ENCODE measurements at regions not wholly inside any gene's neighbourhood (a gene's known extent, or its start where the extent isn't known, plus 50 kb on each side); places are given as distances from the start of the nearest gene placed in this dataset.
"Not testable (repeated sequence)": the region's sequence is repeated elsewhere in the genome, so short reads cannot be mapped to it uniquely, and the experiment has no call there.

DNA sequence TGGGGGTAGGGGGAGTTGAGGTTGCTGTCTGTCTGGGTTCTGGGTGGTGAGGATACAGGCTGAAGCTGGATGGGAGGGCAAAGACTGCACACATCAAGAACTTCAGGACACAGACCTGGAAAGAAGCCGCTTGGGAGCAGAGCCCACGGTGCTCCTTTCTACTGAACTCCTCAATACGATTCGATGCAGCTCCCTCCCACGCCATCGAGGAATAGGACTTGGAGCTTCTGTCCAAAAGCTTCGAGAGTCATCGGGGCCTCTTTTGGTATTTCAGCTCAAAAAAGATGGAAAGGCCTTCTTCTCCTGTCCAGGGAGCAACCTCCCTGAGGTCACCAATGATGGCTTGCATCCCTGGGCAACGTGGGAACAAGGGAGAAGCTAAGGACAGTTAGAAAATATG lies 407.1 kb upstream of the MGMT start:
- no peak for DNase-seq

DNA sequence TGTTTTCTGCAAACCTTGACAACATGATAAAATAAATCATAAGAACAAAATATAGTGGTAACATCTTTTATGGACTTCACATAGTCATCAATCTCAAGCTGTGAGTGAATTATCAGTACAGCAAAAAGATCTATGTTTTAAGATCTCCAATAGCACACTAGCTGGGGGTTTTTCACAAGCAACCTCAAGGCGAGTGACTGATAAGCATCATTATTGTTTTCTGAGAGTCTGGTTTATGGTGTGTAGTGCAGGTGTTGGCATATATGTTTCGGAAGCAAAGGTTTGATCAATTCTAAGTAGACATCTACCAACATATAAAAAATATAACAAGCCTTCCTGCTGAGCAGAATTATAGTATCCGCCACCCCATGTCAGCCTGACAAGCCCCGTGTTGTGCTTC lies 403.8 kb upstream of the MGMT start:
- DNase-seq = no peak

- no peak for DNase-seq
Observed at GRCh38 chr10:129063877-129064276, 403.2 kb upstream of the MGMT start.

GRCh38 chr10:129066529-129066928 lies 400.5 kb upstream of the MGMT start:
- not testable (repeated sequence) for DNase-seq

GRCh38 chr10:129071411-129071810 lies 395.6 kb upstream of the MGMT start:
- not testable (repeated sequence) for DNase-seq

GRCh38 chr10:129074939-129075338 lies 392.1 kb upstream of the MGMT start:
- DNase-seq = no peak

DNA sequence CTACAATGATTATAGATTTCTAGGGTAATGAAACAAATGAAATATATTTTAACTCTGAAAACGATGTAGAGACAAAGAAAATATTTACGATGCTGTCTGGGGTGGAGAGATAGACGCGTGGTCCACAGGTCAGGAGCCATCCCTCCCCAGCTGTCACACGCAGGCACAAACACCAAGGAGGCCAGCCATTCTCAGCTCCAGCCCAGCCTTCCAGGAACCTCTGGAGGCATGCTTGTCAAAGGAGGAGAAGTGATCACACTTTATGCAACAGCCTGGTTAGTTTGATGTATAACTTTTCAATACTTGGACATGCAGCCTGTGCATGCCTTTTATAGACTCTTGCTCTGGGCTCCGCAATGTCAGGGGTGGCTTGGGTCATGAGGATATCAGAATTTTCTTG lies 391.5 kb upstream of the MGMT start:
- no peak for DNase-seq

DNA sequence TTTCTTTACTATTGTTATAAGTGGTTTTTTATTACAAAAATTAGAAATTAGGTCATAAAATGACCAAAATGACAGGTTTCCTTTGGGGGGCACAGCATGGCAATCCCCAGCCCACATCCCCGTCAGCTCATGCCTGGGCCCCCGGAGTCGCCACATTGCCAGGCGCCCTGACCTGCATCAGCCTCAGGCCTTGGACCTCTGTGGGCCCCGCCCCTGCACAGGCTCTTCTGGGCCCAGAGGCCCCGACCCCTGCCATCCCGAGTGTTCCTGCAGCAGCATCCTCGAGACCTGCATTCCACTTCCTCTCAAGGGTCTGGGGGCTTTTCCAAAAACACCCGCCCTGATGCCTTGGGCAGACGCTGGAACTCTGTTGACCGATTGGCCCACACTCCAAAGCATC lies 391.1 kb upstream of the MGMT start:
- no peak for DNase-seq

GRCh38 chr10:129078346-129078745 lies 388.7 kb upstream of the MGMT start:
- no peak for DNase-seq

DNA sequence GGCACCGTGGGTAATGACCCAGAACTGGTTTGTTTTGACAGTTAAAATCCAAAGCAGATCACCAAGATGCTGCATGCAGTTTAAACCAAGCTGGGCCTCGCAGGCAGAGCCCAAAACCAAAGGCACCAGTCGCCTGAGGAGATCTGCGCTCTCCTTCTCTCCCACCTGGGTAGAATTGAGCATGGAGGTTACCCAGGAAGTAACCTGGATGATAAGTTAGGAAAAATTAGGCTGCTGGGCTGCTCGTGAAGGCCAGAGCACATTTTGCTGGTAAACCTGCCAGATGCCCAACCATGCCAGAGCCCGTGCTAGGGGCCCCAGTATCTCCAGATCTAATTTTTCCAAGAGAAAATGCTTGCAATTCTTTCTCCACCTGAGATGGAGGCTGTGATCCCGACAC lies 388.3 kb upstream of the MGMT start:
- no peak for DNase-seq

GRCh38 chr10:129079705-129080104 lies 387.3 kb upstream of the MGMT start:
- no peak for DNase-seq

DNA sequence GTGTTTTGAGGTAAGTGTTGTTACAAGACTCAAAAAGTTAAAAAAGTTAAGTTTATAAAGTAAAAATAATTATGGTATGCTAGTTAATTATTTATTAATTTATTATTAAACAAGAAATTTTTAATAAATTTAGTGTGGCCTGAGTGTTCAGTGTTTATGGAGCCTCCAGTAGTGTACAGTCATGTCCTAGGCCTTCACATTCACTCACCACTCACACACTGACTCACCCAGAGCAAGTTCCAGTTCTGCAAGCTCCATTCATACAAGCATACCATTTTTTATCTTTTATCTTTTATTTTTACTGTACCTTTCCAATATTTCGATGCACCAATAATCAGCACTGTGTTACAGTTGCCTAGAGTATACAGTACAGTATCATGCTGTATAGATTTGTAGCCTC lies 381.2 kb upstream of the MGMT start:
- no peak for DNase-seq

- DNase-seq = no peak
Observed at GRCh38 chr10:129089341-129089740, 377.7 kb upstream of the MGMT start.

DNA sequence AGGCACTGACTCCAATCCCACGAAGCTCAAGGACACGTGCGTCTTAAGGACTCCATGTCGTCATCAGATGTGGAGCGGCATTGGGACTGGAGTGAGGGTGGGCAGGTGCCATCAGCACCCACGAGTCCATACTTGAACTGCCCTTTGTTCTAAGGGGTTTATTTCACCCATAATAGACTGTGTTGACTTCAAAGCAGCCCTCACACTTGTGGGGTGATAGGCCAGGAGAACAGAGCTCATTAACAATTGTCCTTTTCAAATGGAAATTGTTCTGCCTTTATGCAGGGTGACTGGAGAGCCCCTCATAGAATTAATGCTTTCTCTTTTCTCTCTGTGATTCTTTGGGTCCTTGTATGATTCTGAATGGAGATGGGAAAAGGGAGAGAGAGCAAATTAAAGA lies 376.9 kb upstream of the MGMT start:
- DNase-seq = no peak

DNA sequence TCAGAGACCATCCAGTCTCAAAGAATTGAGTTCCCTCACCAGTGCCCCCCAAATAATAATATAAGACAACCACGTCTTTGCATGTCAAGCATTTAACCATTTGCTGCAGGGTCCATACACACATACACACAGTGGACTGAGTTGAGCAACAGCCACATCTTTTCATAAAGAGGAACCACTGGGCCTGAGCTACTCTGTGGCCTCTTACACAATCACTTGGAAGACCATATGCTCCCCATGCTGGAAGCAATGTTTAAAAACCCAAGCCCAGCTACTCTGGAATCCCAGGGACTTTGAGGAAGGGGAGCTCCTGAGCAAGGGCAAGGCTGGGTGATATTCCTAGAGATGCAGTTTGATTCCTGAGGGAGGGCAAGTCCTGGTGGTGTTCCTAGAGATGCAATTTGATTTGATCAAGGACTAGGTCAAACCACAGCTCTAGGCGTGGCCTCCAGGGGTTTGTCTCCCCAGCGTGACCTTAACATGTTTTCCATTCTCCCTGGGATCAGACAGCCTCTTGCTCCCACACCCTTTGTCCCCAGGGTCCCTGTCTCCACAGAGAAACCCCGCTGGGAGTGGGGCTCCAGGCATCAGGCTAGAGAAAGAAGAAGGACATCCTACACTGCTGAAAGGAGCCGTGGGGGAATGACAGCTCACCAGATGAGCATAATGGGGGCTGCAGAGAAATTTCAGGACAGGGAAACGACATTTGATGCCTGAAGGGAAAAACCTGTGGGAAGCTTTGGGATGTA lies 376.2 kb upstream of the MGMT start:
- no peak for DNase-seq

DNA sequence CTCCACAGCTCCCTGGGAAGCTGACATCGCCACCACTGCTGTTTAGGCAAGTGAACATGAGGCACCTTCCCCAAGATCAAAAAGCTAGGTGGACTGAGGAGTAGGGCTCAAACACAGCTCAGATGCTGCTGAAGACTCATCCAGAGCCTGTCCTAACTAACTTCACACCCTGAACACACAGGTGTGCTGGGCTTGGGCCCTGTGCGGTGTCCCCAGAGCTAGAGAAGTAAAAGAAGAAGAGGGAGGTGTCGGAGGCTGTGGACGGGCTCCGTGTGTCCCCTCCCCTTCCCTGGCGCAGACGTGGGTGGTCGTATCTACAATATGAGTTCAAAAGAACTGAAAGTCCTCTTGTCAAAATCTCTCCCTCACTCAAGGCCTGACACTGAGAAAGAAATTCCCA lies 373.4 kb upstream of the MGMT start:
- no peak for DNase-seq

DNA sequence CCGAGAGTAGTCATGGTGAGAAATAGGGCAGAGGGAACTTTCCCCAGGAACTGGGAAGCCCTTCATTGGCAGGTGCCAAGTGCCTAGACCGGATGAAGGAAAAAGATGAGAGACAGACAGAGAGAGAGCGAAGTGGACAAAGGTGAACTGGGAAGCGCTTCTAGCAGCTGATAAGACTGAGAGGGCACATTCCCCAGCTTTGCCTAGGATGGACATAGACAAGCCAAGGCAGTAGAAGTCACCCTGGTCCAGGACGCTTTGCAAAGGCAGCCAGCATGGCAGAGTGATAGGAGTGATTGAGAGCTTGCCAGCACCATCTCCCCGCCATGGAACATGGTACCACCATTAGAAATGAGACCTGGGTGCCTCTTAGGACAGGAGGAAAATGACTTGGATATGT lies 372.8 kb upstream of the MGMT start:
- DNase-seq = no peak

DNA sequence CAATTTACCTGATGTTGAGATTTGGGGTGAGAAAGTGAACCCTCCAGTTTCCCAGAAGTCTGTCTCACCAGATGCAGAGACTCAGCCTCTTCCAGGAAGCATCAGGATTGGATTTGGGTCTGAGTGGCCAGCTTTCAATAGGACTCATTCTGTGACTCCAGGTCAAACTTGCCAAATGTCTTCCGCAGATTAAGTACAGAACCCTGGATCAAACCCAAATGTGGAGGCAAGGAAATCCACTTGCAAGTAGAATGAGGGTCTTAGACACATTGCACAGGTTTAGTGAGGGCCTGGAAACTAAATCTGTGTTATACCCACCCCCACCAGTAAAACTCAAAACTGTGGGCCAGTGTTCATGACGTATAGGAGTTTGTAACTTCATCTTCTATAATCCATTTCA lies 372.2 kb upstream of the MGMT start:
- DNase-seq = no peak

DNA sequence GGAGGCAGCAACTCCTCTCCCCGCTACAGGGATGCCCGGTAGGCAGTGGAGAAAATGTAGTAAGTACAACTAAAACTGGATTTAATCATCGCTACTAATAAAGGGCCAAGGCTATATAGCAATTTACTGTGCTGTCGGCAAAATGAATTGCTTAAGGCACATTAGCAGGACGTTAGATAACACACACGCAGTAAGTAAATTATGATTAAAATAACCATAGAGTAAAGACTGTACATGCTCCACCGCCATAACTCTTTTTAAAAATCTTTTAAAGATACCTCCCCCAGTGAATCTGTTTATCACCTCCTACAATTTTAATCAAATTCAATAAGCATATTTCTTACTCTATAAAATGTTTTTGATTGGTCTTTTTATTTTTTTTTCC lies 371.4 kb upstream of the MGMT start:
- DNase-seq = no peak

- DNase-seq = no peak
Observed at GRCh38 chr10:129096065-129096984, 370.7 kb upstream of the MGMT start.

DNA sequence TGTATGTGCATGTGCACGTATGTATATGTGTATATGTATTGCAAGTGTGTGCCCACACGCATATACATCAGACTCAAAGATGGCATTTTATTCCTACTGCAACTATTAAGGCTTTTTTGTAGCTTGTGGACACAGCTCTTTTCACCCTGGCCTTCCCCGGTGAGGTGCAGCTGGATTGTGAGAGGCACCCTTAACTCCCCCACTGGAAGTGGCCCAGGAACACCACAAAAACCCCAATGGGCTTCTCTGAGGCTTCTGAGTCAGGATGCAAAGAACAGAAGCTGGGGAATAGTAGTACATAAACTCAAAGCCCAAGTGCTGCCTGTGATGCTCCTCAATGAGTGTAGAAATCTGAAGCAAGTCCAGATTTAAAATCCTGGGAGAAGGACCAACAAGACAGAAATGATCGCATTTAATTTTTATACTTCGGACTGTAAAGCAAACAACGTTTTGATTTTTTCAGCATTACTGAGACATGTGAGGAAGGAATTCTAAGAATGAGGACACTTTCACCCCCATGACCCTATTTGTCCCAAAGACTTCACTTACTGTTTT lies 369.2 kb upstream of the MGMT start:
- no peak for DNase-seq

DNA sequence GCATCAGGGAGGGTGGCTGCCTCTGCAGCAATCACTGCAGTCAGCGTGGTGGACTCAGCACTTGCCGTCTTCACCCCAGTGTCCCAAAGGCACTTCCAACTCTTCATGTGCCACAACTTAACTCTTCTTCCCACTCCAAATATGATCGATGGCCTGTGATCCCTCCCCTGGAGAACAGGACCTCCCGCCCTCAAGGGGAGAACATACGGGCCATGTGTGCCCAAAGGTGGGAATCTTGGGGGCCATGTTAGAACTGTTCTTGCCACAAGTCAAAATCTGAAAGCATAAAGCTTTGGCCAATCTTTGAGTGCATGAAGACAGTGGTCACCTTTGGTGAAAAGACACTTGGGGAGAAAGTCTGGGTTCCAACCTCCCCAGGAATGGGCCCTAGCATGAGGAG lies 368.5 kb upstream of the MGMT start:
- DNase-seq = no peak

- no peak for DNase-seq
Observed at GRCh38 chr10:129099486-129099885, 367.6 kb upstream of the MGMT start.

DNA sequence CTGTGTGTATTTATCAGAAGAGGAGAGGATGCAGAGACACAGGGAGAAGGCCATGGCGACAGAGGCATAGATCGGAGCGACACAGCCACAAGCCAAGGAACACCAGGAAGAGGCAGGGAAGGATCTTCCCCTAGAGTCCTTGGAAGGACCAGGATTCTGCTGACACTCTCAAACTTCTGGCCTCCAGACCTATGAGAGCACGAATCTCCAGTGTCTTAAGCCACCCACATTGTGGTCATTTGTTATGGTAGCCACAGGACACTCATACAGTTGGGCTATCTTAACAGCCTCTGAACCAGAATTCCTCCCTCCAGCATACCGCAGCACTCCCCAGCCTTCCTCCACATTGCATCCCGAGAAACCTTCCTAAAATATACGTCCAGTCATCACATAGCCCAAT lies 367.0 kb upstream of the MGMT start:
- DNase-seq = no peak
